ENCODE measurements at regions not wholly inside any gene's neighbourhood (a gene's known extent, or its start where the extent isn't known, plus 50 kb on each side); places are given as distances from the start of the nearest gene placed in this dataset.

- no peak for TF ChIP-seq POLR2AphosphoS5 (IDR thresholded peaks at IDR 0.05; ENCODE audit: low read depth, low read length)
- TF ChIP-seq, protein P1, sequence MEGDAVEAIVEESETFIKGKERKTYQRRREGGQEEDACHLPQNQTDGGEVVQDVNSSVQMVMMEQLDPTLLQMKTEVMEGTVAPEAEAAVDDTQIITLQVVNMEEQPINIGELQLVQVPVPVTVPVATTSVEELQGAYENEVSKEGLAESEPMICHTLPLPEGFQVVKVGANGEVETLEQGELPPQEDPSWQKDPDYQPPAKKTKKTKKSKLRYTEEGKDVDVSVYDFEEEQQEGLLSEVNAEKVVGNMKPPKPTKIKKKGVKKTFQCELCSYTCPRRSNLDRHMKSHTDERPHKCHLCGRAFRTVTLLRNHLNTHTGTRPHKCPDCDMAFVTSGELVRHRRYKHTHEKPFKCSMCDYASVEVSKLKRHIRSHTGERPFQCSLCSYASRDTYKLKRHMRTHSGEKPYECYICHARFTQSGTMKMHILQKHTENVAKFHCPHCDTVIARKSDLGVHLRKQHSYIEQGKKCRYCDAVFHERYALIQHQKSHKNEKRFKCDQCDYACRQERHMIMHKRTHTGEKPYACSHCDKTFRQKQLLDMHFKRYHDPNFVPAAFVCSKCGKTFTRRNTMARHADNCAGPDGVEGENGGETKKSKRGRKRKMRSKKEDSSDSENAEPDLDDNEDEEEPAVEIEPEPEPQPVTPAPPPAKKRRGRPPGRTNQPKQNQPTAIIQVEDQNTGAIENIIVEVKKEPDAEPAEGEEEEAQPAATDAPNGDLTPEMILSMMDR (IDR thresholded peaks at IDR 0.05): no peak
Measured at GRCh38 chr21:17903929-17904639, 84.9 kb upstream of the C21orf91 start.
